GM19455 (cell line): ENCODE measurements at regions not wholly inside any gene's neighbourhood (a gene's known extent, or its start where the extent isn't known, plus 50 kb on each side); places are given as distances from the start of the nearest gene placed in this dataset.

Source experiments
- ATAC-seq: cut with Tn5 transposase; IDR thresholded peaks from one replicate; pipeline ENCODE4 v1.9.1; 2021; ENCODE audit not compliant: unreplicated experiment

DNA sequence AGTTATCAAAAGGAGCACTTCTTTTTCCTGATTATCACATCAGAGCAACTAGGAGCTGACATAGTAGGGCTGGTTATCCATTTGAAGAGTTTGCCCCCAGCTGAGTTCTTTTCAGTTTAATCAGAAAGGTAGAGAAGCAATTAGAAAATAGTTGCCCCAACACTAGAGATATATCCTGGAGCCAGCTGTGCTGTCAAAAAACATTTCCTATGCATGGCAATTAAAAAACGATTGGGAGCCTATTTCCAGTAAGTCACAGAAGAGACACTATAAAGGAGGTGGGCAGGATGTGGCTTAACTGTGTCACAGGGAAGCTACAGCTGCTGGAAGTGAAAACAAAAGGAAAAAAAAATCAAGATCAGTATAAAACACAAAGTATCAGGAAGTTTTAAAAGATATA is 155.7 kb upstream of the SLITRK1 start:
- ATAC-seq: no peak

DNA sequence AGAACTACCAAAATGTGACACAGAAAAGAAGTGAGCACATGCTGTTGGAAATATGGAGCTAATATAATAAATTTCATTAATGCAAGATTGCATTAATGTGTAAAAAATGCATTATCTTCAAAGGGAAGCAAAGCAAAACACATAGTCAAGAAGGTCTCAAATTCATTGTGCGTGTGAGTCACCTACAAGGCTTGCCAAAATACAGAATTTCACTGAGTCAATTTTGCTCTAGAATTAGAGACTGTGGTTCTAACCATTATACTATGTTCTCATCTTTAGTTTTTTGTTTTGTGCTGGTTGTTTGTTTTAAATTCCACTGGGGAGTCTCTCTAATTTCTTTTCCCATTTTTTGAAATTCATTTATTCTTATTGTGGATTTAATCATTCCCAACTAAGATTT is 149.8 kb upstream of the SLITRK1 start:
- no peak for ATAC-seq

DNA sequence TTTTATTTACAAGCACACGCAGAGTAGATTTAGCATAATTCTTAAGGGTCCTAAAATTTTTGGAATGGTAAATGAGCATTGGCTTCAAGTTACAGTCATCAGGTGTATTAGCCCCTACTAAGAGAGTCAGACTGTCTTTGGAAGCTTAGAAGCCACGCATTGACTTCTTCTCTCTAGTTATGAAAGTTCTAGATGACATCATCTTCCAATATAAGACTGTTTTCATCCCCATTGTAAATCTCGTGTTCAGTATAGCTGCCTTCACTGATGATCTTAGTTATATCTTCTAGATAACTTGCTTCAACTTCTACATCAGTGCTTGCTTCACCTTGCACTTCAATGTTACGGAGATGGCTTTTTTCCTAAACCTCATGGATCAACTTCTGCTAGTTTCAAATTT is 148.8 kb upstream of the SLITRK1 start:
- ATAC-seq: no peak

DNA sequence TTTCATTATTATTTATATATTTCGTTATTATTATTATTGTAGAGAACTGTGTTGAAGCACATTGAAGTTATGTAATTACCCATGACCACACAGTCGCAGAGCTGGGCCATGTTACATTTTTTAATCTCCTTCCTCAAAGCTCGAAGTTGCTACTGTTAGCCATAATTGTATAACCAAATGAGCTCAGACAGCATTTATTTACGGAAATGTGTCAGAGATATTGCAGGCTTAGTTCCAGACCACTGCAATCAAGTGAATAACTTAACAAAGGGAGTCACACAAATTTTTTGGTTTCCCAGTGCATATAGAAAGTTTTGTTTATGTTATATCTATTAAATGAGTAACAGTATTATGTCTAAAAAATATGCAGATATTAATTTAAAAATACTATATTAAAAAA is 147.1 kb upstream of the SLITRK1 start:
- no peak for ATAC-seq

DNA sequence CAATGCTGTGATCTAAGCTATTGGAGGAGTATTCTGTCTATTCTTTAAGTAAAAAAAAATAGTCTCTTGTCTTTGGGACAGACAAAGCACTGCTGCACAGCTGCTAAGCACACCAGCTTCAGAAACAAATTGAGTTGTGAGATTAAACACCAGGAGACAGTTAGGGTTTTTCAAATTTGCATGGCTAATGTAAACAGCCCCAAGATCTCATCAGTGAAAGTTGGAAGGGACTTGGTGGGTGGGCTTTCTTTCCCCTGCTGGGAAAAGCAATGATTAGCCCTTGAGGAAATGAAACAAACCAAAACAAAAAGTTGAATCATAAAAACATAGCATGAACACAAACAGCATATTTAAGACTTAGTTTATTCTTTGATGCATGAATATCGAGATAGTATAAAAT is 143.6 kb upstream of the SLITRK1 start:
- ATAC-seq: no peak

DNA sequence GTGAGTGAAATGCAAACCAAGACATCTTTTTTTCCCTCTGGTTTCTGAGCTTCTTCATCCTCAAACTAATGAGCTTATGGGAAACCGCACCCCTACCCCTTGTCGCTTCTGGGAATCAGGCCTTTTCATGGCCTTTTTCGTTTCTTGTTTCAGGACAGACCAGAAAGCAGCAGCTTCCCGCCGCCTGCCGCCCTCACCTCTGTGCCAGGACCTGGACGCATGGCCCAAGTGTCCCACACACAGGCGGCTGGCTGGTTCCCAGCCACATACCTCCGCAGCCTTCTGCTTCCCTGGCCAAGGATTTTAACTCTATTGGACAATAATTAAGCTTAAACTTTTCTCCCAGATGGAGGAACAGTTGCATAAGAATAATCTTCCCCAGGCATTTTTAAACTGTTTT is 114.1 kb upstream of the SLITRK1 start:
- no peak for ATAC-seq

DNA sequence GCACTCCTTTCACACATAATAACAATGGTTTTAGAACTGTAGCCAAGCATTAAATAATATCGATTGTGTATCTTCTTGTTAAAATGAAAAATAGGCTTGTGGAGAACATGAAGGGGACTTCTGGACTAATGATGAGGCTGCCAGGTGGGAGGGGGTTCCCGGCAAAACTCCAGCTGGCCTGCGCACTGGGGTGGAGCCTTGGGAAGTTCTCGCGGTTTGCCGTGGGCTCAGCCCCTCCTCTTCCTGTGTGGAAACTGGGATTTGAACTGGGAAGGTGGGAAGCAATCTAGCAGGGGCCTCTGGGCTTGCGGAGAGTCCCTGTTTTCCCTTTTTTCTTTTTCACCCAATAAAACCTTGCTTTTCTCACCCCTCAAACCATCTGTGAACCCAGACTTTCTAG is 113.7 kb upstream of the SLITRK1 start:
- ATAC-seq: no peak

DNA sequence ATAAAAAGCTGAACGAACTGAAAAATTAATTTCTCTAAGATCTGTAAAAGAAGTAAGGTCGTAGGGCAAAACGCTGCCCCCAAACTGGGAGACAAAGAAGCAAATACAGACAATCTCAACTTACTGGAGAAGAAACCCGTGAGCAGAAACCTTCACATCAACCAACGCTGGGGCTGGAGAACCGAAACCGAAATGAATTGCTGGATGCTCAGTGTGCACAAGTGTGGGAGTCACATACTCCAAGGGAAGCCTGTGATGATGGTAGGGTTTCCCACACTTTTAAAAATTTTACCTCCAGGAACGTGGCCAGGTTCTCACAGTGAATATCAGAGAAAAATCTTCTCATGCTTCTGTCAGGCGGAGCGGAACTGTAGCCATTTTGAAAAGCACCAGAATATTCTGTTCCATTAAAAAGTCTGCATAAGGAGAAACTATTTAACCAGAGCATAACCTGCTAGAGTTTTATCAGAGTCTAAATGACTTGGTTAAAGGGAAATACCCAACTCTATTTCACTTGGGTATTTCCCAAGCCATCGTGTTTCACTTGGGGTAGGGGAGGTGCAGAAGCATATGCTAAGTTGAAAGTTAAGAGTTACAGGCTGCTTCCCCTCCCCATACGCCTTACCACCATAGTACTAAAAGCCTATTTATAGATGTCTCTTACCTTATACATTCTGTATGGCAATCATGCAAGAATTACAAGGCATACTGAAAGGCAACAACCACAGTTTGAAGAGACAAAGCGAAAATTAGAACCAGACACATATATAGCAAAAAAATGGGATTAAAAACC is 110.5 kb upstream of the SLITRK1 start:
- ATAC-seq: no peak

DNA sequence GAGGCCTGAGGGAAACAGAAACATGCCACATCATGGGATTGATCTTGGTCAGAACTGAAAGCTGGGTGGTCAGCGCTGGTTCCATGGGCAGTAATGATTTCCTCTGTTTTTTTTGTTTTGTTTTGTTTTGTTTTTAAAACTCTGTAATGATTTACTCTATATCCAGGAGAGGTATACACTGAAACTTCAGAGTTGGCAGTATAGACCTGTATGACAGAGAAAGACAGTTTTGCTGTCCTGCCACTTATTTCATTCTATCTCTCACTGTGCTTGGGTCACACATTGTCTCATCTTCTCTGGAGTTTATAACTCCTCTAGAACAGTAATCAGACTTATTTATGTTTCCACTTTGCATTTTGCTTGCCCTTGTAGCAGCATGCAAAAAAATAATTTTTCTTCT is 105.1 kb upstream of the SLITRK1 start:
- no peak for ATAC-seq

DNA sequence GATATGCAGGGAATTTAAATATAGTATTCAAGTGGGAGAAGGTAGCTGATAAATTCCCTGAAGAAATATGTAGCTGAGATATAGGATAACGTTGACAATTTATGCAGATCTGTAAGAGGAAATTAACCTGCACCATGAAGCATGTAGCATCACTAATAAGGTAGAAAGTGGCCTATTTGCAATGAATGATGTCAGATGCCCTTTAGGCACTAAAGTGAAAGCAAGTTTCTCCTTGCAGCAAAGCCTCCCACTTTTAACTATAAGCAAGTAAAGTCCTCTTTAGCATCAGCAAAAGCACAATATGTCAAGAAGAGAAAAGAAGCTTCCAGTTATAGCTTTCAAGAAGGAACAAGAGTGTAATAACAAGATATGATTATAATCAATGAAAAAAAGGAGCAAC is 102.5 kb upstream of the SLITRK1 start:
- no peak for ATAC-seq

DNA sequence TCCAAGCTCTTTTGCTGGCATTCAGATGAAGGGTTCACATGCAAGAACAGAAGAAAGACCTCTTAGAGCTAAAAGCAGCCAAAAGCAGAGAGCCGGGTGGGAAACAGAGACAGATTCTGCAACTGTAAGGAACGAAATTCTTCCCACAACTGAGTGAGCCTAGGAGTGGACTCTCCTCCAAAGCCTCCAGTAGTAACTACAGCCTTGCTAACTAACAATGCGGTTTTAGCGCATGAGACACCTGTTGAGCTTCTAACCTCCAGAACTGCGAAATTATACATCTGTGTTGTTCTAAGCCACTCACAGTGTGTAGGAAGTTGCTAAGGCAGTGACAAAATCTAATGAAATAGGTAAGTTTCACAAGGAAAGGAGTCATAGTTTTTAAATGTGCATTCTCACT is 98.1 kb upstream of the SLITRK1 start:
- ATAC-seq: no peak

DNA sequence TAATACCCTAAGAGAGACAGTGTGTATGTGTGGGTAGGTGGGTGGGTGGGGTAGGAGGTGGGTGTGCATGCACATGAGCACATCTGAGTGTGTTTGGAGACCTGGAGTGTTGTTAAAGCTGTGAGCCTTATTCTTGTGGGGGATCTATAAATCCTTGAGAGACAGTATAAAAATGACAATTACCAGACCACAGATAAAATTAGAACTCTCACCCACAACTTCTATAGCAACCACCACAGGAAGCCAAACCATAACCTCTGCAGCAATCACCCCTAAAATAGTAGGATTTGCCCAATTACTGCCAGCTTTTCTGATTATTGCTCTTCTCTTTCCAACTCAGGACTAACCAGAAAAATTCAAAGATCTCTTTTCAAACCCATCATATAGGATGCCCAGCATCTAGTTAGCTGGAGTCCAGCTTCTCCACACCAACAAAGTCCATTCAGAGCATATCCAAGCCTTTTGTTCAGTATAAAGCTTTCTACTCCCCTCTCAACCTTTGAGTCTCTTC is 93.4 kb upstream of the SLITRK1 start:
- no peak for ATAC-seq

DNA sequence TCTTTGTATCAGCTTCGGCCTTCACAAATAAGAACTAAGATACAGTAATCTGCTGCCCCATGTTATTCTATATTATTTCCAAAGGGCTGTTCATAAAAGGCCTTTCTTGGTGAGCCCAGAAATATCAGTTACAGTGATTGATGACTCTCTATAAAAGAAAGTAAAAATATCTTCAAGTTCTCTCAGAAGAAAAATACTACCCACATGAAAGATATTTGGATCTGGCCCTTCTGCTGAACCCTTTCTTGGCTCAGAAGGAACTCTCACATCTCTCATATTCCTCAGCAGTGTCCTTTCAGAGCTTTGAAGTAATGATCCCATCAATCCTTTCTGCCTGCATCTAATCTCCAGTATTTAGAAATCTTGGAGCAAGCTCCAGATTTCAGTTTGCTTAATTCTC is 76.3 kb upstream of the SLITRK1 start:
- no peak for ATAC-seq

DNA sequence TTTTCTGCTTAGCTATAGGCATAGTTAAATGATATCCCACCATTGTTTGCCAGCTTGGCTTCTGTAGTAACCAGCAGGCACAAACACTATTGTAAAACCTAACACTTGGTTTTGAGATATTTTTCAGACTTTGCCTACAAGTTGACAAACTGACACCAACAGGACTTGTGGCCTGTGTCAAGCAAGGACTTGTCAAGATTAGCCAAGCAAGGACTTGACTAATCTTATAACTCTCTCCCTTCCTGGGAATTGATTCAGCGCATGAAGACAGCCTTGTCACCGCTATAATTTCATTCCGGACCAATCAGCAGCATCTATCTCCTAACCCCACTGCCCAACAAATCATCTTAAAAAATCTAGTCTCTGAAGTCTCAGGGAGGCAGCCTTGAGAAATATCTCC is 72.7 kb upstream of the SLITRK1 start:
- ATAC-seq: no peak

DNA sequence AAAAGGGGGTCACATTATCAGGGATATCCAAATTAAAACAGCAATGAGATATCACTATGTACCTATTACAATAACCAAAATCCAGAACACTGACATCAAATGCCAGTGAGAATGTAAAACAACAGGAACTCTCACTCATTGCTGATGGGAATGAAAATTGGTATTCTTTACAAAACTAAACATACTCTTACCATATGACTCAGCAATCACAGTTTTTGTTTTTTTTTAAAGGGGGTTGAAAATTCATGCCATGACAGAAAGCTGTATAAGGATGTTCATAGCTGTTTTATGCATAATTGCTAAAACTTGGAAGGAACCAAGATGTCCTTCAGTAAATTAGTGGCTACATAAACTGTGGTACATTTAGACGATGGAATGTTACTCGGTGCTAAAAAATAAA is 71.6 kb upstream of the SLITRK1 start:
- ATAC-seq: no peak

DNA sequence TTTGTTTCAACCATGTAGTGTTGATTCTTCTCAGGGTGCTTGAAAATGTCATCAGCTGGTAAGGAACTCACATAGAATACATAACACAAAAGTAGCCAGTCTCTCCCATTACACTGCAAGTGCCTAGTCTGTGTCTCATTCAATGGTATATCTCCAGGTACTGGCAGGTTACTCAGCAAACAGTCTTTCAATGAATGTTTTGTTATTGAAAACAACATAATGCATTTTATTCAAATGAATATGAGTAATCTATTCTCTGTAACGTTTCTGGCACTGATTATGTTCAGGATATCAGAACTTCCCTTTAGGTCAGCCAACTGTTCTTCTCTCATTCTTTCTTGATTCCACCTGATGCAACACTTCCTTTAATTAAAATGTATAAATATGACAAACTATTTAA is 68.0 kb upstream of the SLITRK1 start:
- no peak for ATAC-seq

DNA sequence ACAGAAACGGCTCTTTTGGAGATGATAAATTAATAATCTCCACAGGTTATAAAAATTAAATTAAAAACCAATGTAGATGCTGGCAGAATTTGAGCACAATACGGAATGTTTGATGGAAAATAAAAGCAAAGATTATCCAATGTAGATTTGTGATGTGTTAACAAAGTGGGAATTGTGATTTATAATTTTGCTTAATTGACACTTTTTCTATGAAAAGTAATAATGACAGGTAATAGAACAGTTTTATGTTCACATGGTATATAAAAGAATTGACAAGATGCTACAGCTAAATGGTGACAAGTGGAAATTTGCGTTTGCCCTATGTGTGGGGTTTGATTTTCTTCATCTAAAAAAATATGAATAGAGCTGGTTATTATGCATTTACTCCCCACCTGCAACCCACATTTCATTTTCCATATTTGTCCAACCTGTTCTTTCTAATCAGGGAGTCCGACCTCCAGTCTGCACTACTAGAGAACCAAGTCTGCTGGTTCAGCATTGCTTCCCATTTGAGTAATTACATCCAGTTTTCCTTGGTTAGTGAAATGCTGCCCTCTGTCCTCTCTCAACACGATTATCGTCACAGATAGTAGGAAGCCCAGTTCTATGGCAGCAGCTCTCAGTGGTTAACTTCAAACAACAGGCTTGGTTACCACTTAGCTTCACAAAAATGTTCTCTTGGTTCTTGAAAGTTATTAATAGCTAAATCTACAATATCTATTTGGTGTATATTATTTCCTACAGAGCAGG is 61.4 kb upstream of the SLITRK1 start:
- no peak for ATAC-seq

DNA sequence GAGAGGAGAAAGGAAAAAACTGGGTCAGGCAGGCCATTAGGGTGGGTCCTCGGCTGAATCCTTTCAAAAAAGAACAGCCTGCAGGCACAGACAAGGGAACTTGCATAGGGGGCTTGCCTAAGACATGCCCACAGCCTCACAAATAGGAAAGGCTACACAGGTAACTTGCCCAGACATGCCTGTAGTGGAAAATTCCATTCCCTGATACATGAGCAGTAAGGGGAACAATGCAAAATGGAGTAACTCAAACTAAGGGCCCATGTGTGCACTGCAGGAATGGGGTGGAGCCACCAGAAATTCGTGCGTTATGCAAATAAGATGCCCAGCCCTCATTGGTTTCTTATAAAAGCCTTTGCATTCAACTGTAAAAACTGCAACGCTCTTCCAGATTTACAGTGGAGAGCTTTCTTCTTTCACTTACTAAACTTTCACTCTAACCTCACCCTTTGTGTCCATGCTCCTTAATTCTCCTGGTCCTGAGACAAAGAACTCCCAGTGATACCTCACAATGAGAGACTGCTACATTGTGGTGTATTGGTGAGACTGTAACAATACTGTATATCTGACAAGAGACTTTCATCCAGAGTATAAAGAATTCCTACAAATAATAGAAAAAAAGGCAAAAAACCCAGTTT is 59.5 kb upstream of the SLITRK1 start:
- no peak for ATAC-seq

DNA sequence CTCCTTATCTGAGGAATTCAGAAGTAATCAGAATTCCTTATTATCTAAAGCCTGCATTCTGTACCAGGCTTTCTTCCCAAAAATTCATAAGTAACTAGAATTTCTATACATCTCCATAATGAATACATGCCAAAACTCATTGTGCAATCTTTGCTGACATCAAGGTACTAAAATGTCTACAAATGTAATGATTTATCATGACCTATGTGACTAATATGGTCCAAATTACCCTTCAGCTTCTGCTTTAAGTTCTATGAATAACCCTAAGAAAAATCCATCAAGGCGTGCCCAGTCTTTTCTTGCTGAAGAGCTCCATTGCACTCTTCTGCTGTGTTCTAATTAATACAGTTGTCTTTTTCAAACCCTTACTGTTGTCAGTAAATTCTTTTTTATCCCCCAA is 58.5 kb upstream of the SLITRK1 start:
- ATAC-seq: no peak

DNA sequence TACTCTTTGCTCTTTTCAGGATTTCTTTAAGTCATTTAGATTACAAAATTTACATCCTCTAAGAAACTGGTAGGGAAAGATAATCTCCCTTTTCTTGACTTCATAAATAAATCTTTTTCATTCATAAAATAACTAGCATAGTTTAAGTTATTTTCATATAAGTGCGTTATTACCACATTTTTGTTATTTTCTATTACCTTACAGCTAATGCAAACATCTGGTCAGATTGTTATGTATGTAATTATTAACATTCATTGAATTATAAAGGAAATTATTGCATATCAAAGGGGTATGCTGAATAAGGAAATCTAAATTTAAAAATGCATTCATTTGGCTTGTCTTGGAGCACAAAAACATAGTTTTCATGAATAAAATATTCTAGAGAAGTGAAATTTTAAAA is 55.3 kb upstream of the SLITRK1 start:
- ATAC-seq: no peak

DNA sequence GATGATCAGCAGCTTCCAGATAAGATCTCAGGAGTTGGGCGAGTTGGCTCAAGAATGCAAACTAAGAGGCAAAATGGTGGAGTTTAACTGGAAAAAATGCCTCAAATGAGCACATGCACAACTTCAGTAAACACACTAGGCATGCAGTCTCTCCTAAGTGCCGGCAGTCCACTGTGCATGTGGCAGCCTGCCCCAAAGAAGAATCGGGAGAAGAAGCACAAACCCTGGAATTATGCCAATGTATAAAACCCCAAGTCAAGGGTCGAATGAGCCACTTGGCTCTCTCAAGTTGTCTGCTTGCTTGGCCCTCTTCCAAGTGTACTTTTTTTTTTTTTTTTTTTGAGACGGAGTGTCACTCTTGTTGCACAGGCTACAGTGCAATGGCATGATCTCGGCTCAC is 53.3 kb upstream of the SLITRK1 start:
- ATAC-seq: no peak
